H1 (cell line): ENCODE measurements at regions not wholly inside any gene's neighbourhood (a gene's known extent, or its start where the extent isn't known, plus 50 kb on each side); places are given as distances from the start of the nearest gene placed in this dataset.

Experiments
- CTCF ChIA-PET: fragments of 300-600 bp; sonication (Branson Sonifier 250); formaldehyde crosslinking; loops from one replicate; lab custom pipeline; 2021; ENCODE audit not compliant: partially characterized antibody; lab: Charles Lee
- POLR2A ChIA-PET: fragments of 300-600 bp; sonication (Branson Sonifier 250); formaldehyde crosslinking; loops from one replicate; lab custom pipeline; 2021; ENCODE audit warnings: inconsistent platforms; ENCODE audit not compliant: partially characterized antibody; lab: Charles Lee
- DNase-seq, 2 experiments: peaks; one replicate each; pipeline versions ENCODE4 v3.0.0 to v3.0.0-alpha.2; 2010 to 2022; ENCODE audit warnings: low spot score in 2 of 2, low read depth in 1 of 2, mixed read lengths in 1 of 2
- FAIRE-seq: peaks from 2 replicates; lab custom pipeline; 2011; peaks lifted over from hg19 to GRCh38; lab: Jason Lieb, UNC
- H2AFZ ChIP-seq: 2 replicates; pipeline ENCODE4 v1.8.1; 2012; ENCODE audit warnings: low read length, inconsistent platforms
- H2AK5ac ChIP-seq: 2 replicates; pipeline ENCODE4 v1.6.1; 2013; ENCODE audit warnings: low read depth, low read length
- H2BK120ac ChIP-seq: replicated peaks from 2 replicates; pipeline ENCODE3; 2013; ENCODE audit warnings: low read depth, low read length, inconsistent platforms
- H2BK12ac ChIP-seq: 2 replicates; pipeline ENCODE4 v1.6.1; 2013; ENCODE audit warnings: low read depth, low read length
- H2BK15ac ChIP-seq: 2 replicates; pipeline ENCODE4 v1.6.1; 2013; ENCODE audit warnings: low read length
- H2BK20ac ChIP-seq: 2 replicates; pipeline ENCODE4 v1.6.1; 2013; ENCODE audit warnings: low read length
- H2BK5ac ChIP-seq: 2 replicates; pipeline ENCODE4 v1.6.1; 2013; ENCODE audit warnings: low read depth, low read length
- H3K14ac ChIP-seq: 2 replicates; pipeline ENCODE4 v1.6.1; 2013; ENCODE audit warnings: inconsistent platforms; ENCODE audit not compliant: insufficient read length
- H3K18ac ChIP-seq: 2 replicates; pipeline ENCODE4 v1.6.1; 2013; ENCODE audit warnings: low read length; ENCODE audit errors: extremely low read depth
- H3K23ac ChIP-seq: 2 replicates; pipeline ENCODE4 v1.6.1; 2013; ENCODE audit warnings: inconsistent platforms; ENCODE audit not compliant: insufficient read length
- H3K23me2 ChIP-seq: 2 replicates; pipeline ENCODE4 v1.6.1; 2013; ENCODE audit warnings: low read depth, low read length
- H3K27ac ChIP-seq: 2 replicates; pipeline ENCODE4 v1.6.1; 2011; ENCODE audit warnings: low read depth, low read length, inconsistent platforms
- H3K27me3 ChIP-seq, 4 experiments: replicated peaks in 1 of 4; 1 replicate in 1 of 4; 2 replicates in 3 of 4; pipeline versions ENCODE4 v1.6.1 to v1.8.1; 2011 to 2013; ENCODE audit warnings: low read length in 3 of 4, mild to moderate bottlenecking in 3 of 4, inconsistent platforms in 2 of 4, mixed read lengths in 2 of 4, moderate library complexity in 1 of 4; ENCODE audit not compliant: control insufficient read depth in 3 of 4, insufficient read depth in 3 of 4; ENCODE audit errors: extremely low read depth in 1 of 4
- H3K36me3 ChIP-seq, 4 experiments: 2 replicates each; pipeline versions ENCODE4 v1.6.1 to v1.8.1; 2011 to 2013; ENCODE audit warnings: mild to moderate bottlenecking in 4 of 4, low read length in 3 of 4, moderate library complexity in 2 of 4, control low read depth in 1 of 4, inconsistent platforms in 1 of 4; ENCODE audit not compliant: insufficient read depth in 4 of 4, control insufficient read depth in 2 of 4
- H3K4ac ChIP-seq: replicated peaks from 2 replicates; pipeline ENCODE3; 2013; ENCODE audit warnings: low read length, low read depth, mixed read lengths, inconsistent platforms; ENCODE audit not compliant: insufficient read length
- H3K4me1 ChIP-seq, 4 experiments: replicated peaks in 1 of 4; 1 replicate in 1 of 4; 2 replicates in 3 of 4; pipeline versions ENCODE4 v1.6.1 to v1.8.1; 2011 to 2013; ENCODE audit warnings: low read length in 3 of 4, inconsistent platforms in 2 of 4, mixed read lengths in 1 of 4; ENCODE audit not compliant: insufficient read depth in 4 of 4, control insufficient read depth in 3 of 4
- H3K4me2 ChIP-seq, 2 experiments: 2 replicates each; pipeline versions ENCODE4 v1.6.1 to v1.8.1; 2011 to 2013; ENCODE audit warnings: low read depth in 2 of 2, low read length in 2 of 2, control low read depth in 1 of 2, inconsistent platforms in 1 of 2, mild to moderate bottlenecking in 1 of 2; ENCODE audit not compliant: insufficient read depth in 1 of 2
- H3K4me3 ChIP-seq, 4 experiments: fragments of 200-600, 300-600 bp in 1 of 4; sonication (generic), shearing (Covaris generic), sonication (Bioruptor Twin) in 1 of 4; 2 replicates each; pipeline versions ENCODE4 v1.5.1 to v1.8.1; 2011 to 2016; ENCODE audit warnings: low read length in 4 of 4, low read depth in 3 of 4, control low read depth in 2 of 4, inconsistent platforms in 2 of 4, mild to moderate bottlenecking in 2 of 4, mixed read lengths in 1 of 4, moderate library complexity in 1 of 4; ENCODE audit not compliant: insufficient read depth in 2 of 4; ENCODE audit errors: extremely low read depth in 1 of 4
- H3K56ac ChIP-seq: replicated peaks from 2 replicates; pipeline ENCODE3; 2013; ENCODE audit warnings: low read depth, mild to moderate bottlenecking, mixed read lengths, low read length, inconsistent platforms; ENCODE audit not compliant: insufficient read length
- H3K79me1 ChIP-seq: 2 replicates; pipeline ENCODE4 v1.6.1; 2013; ENCODE audit warnings: low read depth, low read length, control low read depth
- H3K79me2 ChIP-seq, 2 experiments: 2 replicates each; pipeline versions ENCODE4 v1.6.1 to v1.8.1; 2012 to 2013; ENCODE audit warnings: low read length in 2 of 2, mild to moderate bottlenecking in 2 of 2, inconsistent platforms in 1 of 2; ENCODE audit not compliant: insufficient read depth in 2 of 2, control insufficient read depth in 1 of 2
- H3K9ac ChIP-seq, 4 experiments: replicated peaks in 1 of 4; 1 replicate in 1 of 4; 2 replicates in 3 of 4; pipeline versions ENCODE4 v1.6.1 to v1.8.1; 2011 to 2013; ENCODE audit warnings: low read depth in 3 of 4, low read length in 3 of 4, control low read depth in 2 of 4, mild to moderate bottlenecking in 2 of 4, moderate library complexity in 2 of 4, inconsistent platforms in 1 of 4; ENCODE audit errors: extremely low read depth in 1 of 4
- H3K9me3 ChIP-seq, 2 experiments: 2 replicates each; pipeline versions ENCODE4 v1.6.1 to v1.8.1; 2012 to 2013; ENCODE audit warnings: mild to moderate bottlenecking in 2 of 2, moderate library complexity in 2 of 2, control low read depth in 1 of 2, inconsistent platforms in 1 of 2, low read depth in 1 of 2, low read length in 1 of 2, mixed read lengths in 1 of 2; ENCODE audit not compliant: insufficient read depth in 2 of 2
- H4K20me1 ChIP-seq, 2 experiments: replicated peaks in 1 of 2; 2 replicates each; pipeline versions ENCODE3 to v1.8.1; 2011 to 2013; ENCODE audit warnings: inconsistent platforms in 2 of 2, low read length in 2 of 2, mild to moderate bottlenecking in 1 of 2; ENCODE audit not compliant: insufficient read depth in 2 of 2, control insufficient read depth in 1 of 2
- H4K5ac ChIP-seq: 2 replicates; pipeline ENCODE4 v1.6.1; 2013; ENCODE audit warnings: low read length, low read depth, mixed read lengths, inconsistent platforms; ENCODE audit not compliant: insufficient read length
- H4K8ac ChIP-seq: 2 replicates; pipeline ENCODE4 v1.8.0; 2013; ENCODE audit warnings: mild to moderate bottlenecking, moderate library complexity, low read length, inconsistent platforms; ENCODE audit not compliant: insufficient read depth; ENCODE audit errors: extremely low read depth
- H4K91ac ChIP-seq: replicated peaks from 2 replicates; pipeline ENCODE3; 2013; ENCODE audit warnings: low read length, mixed read lengths, inconsistent platforms; ENCODE audit not compliant: insufficient read length
- CBX5 ChIP-seq: fragments of 300-800, 300-1000 bp; sonication (generic); IDR thresholded peaks from 2 replicates; pipeline ENCODE4 v1.7.1; 2016; ENCODE audit warnings: antibody characterized with exemption, low read length, low read depth
- CBX8 ChIP-seq: fragments of 300-800, 300-1000 bp; sonication (generic); IDR thresholded peaks from 2 replicates; pipeline ENCODE4 v1.7.1; 2016; ENCODE audit warnings: low read depth, low read length, borderline replicate concordance
- CHD2 ChIP-seq: IDR thresholded peaks from 2 replicates; pipeline ENCODE4 v1.6.1; 2012; ENCODE audit warnings: low read length, improper control_type of control experiment
- EGR1 ChIP-seq: IDR thresholded peaks from 2 replicates; pipeline ENCODE4 v1.6.1; 2011; ENCODE audit warnings: low read depth, low read length, borderline replicate concordance
- FOSL1 ChIP-seq: IDR thresholded peaks from 2 replicates; pipeline ENCODE4 v1.6.1; 2011; ENCODE audit warnings: mild to moderate bottlenecking, low read depth, low read length, moderate library complexity; ENCODE audit not compliant: insufficient read depth
- HDAC2 ChIP-seq, 2 experiments: fragments of 300-600 bp in 1 of 2; sonication (generic) in 1 of 2; IDR thresholded peaks; 2 replicates each; pipeline ENCODE4 v1.6.1; 2011 to 2012; ENCODE audit warnings: low read depth in 2 of 2, low read length in 2 of 2, mild to moderate bottlenecking in 2 of 2, moderate library complexity in 2 of 2, borderline replicate concordance in 1 of 2, inconsistent platforms in 1 of 2
- JUND ChIP-seq: IDR thresholded peaks from 2 replicates; pipeline ENCODE4 v1.6.1; 2011; ENCODE audit warnings: mild to moderate bottlenecking, improper control_type of control experiment, low read length
- KDM4A ChIP-seq: IDR thresholded peaks from one replicate; pipeline ENCODE4 v1.7.1; 2012; ENCODE audit warnings: low read depth, mild to moderate bottlenecking, moderate library complexity, low read length, inconsistent platforms; ENCODE audit not compliant: severe bottlenecking
- NRF1 ChIP-seq: IDR thresholded peaks from 2 replicates; pipeline ENCODE4 v1.6.1; 2011; ENCODE audit warnings: mild to moderate bottlenecking, low read depth, low read length, improper control_type of control experiment
- POLR2A ChIP-seq, 2 experiments: IDR thresholded peaks; 1 replicate in 1 of 2; 2 replicates in 1 of 2; pipeline ENCODE4 v1.6.1; 2011; ENCODE audit warnings: low read depth in 2 of 2, low read length in 2 of 2, mild to moderate bottlenecking in 2 of 2; ENCODE audit errors: control extremely low read depth in 1 of 2
- POU5F1 ChIP-seq: IDR thresholded peaks from 2 replicates; pipeline ENCODE4 v1.6.1; 2011; ENCODE audit warnings: low read depth, mild to moderate bottlenecking, low read length, moderate library complexity
- SIRT6 ChIP-seq: IDR thresholded peaks from one replicate; pipeline ENCODE4 v1.7.1; 2012; ENCODE audit warnings: low read length, inconsistent platforms
- SUZ12 ChIP-seq: fragments of 200-600 bp; sonication (generic); IDR thresholded peaks from 2 replicates; pipeline ENCODE4 v1.6.1; 2012; ENCODE audit warnings: mild to moderate bottlenecking, inconsistent platforms, low read length, moderate library complexity, mixed read lengths
- WGBS, 2 experiments: shearing (Covaris generic) in 1 of 2; methylation state at CpG; one replicate each; pipeline versions ENCODE4 v1.1.6 to v1.1.7; 2013 to 2015; ENCODE audit warnings: low lambda C conversion rate in 2 of 2, mixed read lengths in 2 of 2, inconsistent platforms in 1 of 2, low coverage in 1 of 2, missing lambda C conversion rate in 1 of 2; ENCODE audit not compliant: insufficient replicate concordance in 2 of 2, insufficient coverage in 1 of 2, insufficient read length in 1 of 2; ENCODE audit errors: extremely low coverage in 1 of 2, missing lambda C conversion rate in 1 of 2; 5-methylcytosine and 5-hydroxymethylcytosine counted together

DNA sequence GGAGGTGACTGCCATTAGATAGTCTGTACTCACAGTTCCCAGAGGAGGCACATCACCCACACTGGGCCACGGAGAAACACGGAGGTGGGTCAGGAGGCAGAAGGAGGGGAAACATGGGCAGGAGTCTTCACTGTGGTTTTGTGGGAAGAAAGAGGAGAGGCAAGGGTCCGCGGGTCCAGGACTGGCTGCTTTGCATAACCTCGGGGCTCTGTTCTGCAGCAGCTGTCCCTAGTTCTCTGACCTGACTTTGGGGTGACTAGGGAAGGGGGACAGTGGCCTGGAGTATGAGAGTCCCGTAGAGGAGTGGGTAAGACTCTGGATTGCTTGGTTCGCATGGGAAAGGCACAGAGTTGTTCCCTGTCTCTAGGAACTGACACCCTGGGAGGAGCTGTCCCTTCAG lies 238.3 kb upstream of the RAB6C start:
- Histone ChIP-seq H3K9ac (no peak overlapping the region), H3K27ac (no peak overlapping the region), H3K9me3 (no peaks in the 10 kb centered on the region), H3K4me2 (no peak overlapping the region), H2BK20ac (no peak overlapping the region), H2AFZ (no peak overlapping the region), H2BK12ac (no peak overlapping the region), H4K5ac (no peak overlapping the region), H3K23ac (no peak overlapping the region), H3K36me3 (no peaks in the 10 kb centered on the region), H3K18ac (no peak overlapping the region), H2AK5ac (no peak overlapping the region), H4K8ac (no peak overlapping the region), H3K14ac (no peak overlapping the region), H2BK5ac (no peak overlapping the region), H3K56ac (no peak overlapping the region), H2BK120ac (no peak overlapping the region), H3K4ac (no peak overlapping the region), H2BK15ac (no peak overlapping the region), H3K23me2 (peaks cover under 1% of the 10 kb centered on the region; the same call in 1 of the 2 replicates), H3K4me1 (no peaks in the 10 kb centered on the region), H3K4me3 (no peak overlapping the region), H4K91ac (no peak overlapping the region), H3K79me1 (no peaks in the 10 kb centered on the region), H3K27me3 (no peaks in the 10 kb centered on the region), H4K20me1 (peaks cover 0 to under 1% of the 10 kb centered on the region in 2 experiments), H3K79me2 (no peaks in the 10 kb centered on the region)
- WGBS, 2 experiments, result 95% methylated on average over 7 of the region's 7 CpGs; no CpG with 5 or more reads in 1 of the 2 experiments
- FAIRE-seq, result no peak
- DNase-seq, result no peak
- ChIA-PET POLR2A (no interaction called here), CTCF (interaction anchor here (0.9 kb wide), 1 partner anchor 153 kb away, joined by 3 read pairs; no protein-coding TSS in a partner anchor)
- TF ChIP-seq JUND, result no peak
- no peak for TF ChIP-seq SUZ12
- no peak for TF ChIP-seq CHD2
- no peak for TF ChIP-seq CBX5
- TF ChIP-seq SIRT6, result no peak
- no peak for TF ChIP-seq KDM4A
- no peak for TF ChIP-seq CBX8
- TF ChIP-seq HDAC2 (IDR thresholded peaks at IDR 0.05; ENCODE audit: borderline replicate concordance in 1 of 2, low read depth in 2 of 2, low read length in 2 of 2), result no peak
- TF ChIP-seq NRF1, result no peak
- TF ChIP-seq POU5F1, result no peak
- TF ChIP-seq EGR1, result no peak
- TF ChIP-seq POLR2A (IDR thresholded peaks at IDR 0.05; ENCODE audit: control extremely low read depth in 1 of 2, low read depth in 2 of 2, low read length in 2 of 2), result no peak
- no peak for TF ChIP-seq FOSL1
